RWPE2 (cell line): ENCODE measurements at regions not wholly inside any gene's neighbourhood (a gene's known extent, or its start where the extent isn't known, plus 50 kb on each side); places are given as distances from the start of the nearest gene placed in this dataset.

Experiments
- ATAC-seq: fragments of 200-7000 bp; cut with Tn5 transposase; 3 replicates; pipeline ENCODE4 v1.9.1; 2021; ENCODE audit warnings: low read depth
- DNase-seq: peaks from one replicate; pipeline ENCODE4 v3.0.0-alpha.2; 2020; ENCODE audit warnings: low spot score
- H3K27ac ChIP-seq: fragments of 450-650 bp; 2 replicates; pipeline ENCODE4 v1.5.1; 2017; ENCODE audit warnings: mild to moderate bottlenecking; ENCODE audit not compliant: poor library complexity, severe bottlenecking
- H3K27me3 ChIP-seq: fragments of 250-450 bp; sonication (Bioruptor Pico); 2 replicates; pipeline ENCODE4 v1.5.1; 2021; ENCODE audit warnings: mild to moderate bottlenecking, moderate library complexity; ENCODE audit not compliant: insufficient read depth, poor library complexity, severe bottlenecking
- H3K36me3 ChIP-seq: fragments of 250-450 bp; sonication (Bioruptor Pico); 2 replicates; pipeline ENCODE4 v1.5.1; 2020; ENCODE audit warnings: low read depth, mild to moderate bottlenecking, moderate library complexity
- H3K4me1 ChIP-seq: fragments of 250-450 bp; sonication (Bioruptor Pico); 2 replicates; pipeline ENCODE4 v1.5.1; 2021; ENCODE audit warnings: mild to moderate bottlenecking, moderate library complexity; ENCODE audit not compliant: insufficient read depth, poor library complexity, severe bottlenecking
- H3K4me3 ChIP-seq: fragments of 250-450 bp; sonication (Bioruptor Pico); 2 replicates; pipeline ENCODE4 v1.5.1; 2021; ENCODE audit warnings: mild to moderate bottlenecking, moderate library complexity; ENCODE audit not compliant: severe bottlenecking
- H3K9me3 ChIP-seq: fragments of 250-450 bp; sonication (Bioruptor Pico); 2 replicates; pipeline ENCODE4 v1.5.1; 2021; ENCODE audit warnings: mild to moderate bottlenecking, moderate library complexity; ENCODE audit not compliant: severe bottlenecking
- TF ChIP-seq, protein P1 (sequence below): fragments of 450-650 bp; IDR thresholded peaks from one replicate; pipeline ENCODE4 v1.5.1; 2017; ENCODE audit warnings: mild to moderate bottlenecking, moderate library complexity; ENCODE audit not compliant: poor library complexity, severe bottlenecking

DNA sequence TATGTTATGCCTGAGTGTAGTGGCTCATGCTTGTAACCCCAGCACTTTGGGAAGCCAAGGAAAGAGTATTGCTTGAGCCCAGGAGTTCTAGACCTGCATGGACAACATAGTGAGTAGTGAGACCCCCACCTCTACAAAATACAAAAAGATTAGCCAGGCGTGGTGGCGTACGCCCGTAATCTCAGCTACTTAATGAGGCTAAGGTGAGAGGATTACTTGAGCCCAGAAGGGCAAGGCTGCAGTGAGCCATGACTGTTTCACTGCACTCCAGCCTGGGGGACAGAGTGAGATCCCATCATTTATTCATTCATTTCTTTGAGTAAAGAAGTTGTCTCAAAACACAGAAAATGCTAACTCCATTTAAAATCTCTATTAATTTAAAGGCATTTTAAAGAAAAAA lies 1061.6 kb downstream of the JRKL start:
- no peaks in the 10 kb centered on the region for H3K9me3 ChIP-seq
- no peak for DNase-seq
- no peaks in the 10 kb centered on the region for H3K36me3 ChIP-seq
- H3K27ac ChIP-seq: no peak overlapping the region
- TF ChIP-seq, protein P1, sequence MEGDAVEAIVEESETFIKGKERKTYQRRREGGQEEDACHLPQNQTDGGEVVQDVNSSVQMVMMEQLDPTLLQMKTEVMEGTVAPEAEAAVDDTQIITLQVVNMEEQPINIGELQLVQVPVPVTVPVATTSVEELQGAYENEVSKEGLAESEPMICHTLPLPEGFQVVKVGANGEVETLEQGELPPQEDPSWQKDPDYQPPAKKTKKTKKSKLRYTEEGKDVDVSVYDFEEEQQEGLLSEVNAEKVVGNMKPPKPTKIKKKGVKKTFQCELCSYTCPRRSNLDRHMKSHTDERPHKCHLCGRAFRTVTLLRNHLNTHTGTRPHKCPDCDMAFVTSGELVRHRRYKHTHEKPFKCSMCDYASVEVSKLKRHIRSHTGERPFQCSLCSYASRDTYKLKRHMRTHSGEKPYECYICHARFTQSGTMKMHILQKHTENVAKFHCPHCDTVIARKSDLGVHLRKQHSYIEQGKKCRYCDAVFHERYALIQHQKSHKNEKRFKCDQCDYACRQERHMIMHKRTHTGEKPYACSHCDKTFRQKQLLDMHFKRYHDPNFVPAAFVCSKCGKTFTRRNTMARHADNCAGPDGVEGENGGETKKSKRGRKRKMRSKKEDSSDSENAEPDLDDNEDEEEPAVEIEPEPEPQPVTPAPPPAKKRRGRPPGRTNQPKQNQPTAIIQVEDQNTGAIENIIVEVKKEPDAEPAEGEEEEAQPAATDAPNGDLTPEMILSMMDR: no peak
- H3K4me3 ChIP-seq: no peak overlapping the region
- no peak for ATAC-seq
- no peaks in the 10 kb centered on the region for H3K4me1 ChIP-seq
- H3K27me3 ChIP-seq: no peaks in the 10 kb centered on the region

DNA sequence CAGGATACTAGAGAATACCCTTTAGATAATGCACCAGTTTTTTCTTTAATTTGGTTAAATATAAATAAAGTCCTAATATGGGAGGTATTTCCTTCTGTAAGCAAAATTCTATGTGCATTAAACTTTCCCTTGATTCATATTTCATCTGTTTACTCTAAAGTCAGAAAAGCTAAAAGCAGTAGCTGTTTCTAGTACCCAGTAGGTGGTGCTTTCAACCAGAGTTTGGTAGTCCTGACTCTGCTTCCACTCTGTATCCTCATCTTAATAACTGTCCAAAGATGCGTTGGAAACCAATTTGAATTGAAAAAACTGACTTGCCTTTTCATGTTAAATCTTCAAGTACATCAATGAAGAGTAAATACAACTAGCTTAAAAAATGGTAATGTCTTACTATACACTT lies 1065.2 kb downstream of the JRKL start:
- H3K4me1 ChIP-seq: no peaks in the 10 kb centered on the region
- no peaks in the 10 kb centered on the region for H3K9me3 ChIP-seq
- no peak for DNase-seq
- peak; percentile 45; the same call in 1 of the 3 replicates for ATAC-seq
- H3K36me3 ChIP-seq: no peaks in the 10 kb centered on the region
- no peak overlapping the region for H3K4me3 ChIP-seq
- H3K27me3 ChIP-seq: no peaks in the 10 kb centered on the region
- no peak overlapping the region for H3K27ac ChIP-seq
- TF ChIP-seq, protein P1: peak; percentile 41

DNA sequence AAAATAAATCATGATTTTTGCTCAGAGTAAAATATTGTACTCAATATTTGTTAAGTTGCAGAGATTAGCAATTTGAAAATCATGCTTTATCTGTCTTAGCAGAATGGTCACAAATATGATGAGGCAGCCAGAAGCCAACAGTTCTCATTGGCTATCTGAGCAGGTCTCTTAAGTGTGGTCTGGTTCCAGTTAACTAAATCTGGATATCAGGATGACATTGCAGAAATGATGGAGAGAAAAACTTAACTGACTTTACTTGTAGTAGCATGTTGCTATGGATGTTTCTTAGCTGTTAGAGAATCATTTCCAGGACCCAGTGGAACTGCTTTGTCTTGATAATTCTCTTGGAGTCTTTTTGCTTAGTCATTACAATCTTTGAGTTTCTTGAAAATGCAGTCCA lies 1070.3 kb downstream of the JRKL start:
- Histone ChIP-seq H3K4me1 (no peaks in the 10 kb centered on the region), H3K27me3 (no peaks in the 10 kb centered on the region), H3K9me3 (no peaks in the 10 kb centered on the region), H3K36me3 (no peaks in the 10 kb centered on the region), H3K27ac (no peak overlapping the region), H3K4me3 (no peak overlapping the region)
- no peak for ATAC-seq
- DNase-seq: no peak
- TF ChIP-seq, protein P1: no peak

DNA sequence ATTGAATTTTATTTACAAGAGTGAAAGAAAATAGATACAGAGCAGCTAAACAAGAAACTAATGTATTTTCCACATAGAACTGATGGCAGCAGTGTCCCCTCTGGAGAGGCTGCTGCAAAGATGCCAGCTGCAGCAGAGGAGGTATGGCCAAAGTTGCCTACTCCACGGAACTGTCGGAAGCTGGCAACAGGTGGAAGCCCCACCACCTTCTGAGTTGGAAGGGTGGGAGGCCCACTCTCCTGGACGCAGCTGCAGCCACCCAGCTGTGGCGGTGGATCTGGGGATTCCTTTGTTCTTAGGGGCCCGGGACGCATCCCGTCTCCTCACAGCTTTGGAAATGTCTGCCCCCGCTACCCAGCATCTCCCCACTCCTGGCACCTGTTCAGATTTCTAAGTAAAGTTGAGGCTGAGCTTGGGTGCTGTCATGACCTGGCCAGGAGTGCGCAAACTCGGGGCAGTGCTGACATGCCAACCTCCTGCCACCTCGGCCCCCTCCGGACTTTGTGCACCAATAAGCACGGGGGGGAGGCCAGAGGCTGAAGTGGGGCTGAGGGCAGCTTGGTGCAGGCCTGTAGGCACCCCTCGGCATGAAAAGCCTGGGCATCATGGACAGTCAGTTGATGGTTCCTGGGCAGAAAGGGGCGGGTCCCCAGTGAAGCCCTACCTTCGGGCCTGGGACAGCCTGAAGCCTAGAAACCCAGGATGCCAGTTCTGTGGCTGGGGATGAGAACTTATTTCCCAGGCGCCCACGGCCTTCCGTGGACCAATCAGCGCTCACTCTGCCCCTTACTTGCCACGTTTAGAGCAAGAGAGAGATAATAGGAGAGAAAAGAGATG lies 1071.4 kb downstream of the JRKL start:
- no peaks in the 10 kb centered on the region for H3K27me3 ChIP-seq
- no peaks in the 10 kb centered on the region for H3K9me3 ChIP-seq
- H3K4me1 ChIP-seq: no peaks in the 10 kb centered on the region
- TF ChIP-seq, protein P1: no peak
- no peaks in the 10 kb centered on the region for H3K36me3 ChIP-seq
- no peak overlapping the region for H3K4me3 ChIP-seq
- DNase-seq (no peak), ATAC-seq (no peak)
- no peak overlapping the region for H3K27ac ChIP-seq

DNA sequence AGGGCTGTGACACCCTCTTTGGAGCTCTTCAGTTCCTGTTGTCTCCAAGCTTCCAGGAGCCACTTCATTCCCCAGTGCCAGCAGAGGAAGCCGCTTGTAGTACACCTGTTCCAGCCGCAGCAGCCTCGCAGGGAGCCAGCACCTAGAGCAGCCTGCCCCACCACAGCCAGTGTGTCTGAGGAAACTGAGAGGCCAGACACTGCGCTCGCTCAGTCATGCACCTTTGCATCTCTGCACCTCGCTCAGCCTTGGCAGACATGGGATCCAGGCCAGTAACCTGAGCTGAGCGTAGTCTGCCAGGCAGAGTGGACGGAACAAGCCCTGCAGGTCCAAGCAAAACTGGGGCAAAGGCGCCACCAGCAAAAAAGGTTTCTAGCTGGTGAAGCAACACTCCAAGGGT lies 1072.1 kb downstream of the JRKL start:
- DNase-seq: no peak

More for the DNA sequence above, 1072.1 kb downstream of the JRKL start:
- no peak overlapping the region for H3K27ac ChIP-seq
- H3K9me3 ChIP-seq: no peaks in the 10 kb centered on the region
- no peak for ATAC-seq
- no peak overlapping the region for H3K4me3 ChIP-seq
- no peaks in the 10 kb centered on the region for H3K4me1 ChIP-seq
- TF ChIP-seq, protein P1: no peak
- H3K27me3 ChIP-seq: no peaks in the 10 kb centered on the region
- no peaks in the 10 kb centered on the region for H3K36me3 ChIP-seq
